Uterus (tissue), 3 donors: ENCODE measurements at regions not wholly inside any gene's neighbourhood (a gene's known extent, or its start where the extent isn't known, plus 50 kb on each side); places are given as distances from the start of the nearest gene placed in this dataset.

Source experiments
- DNase-seq, 2 donors: peaks; one replicate each; pipeline ENCODE4 v3.0.0-alpha.2; 2019 to 2020
- H3K27ac ChIP-seq, 2 donors: fragments of 200-600 bp; sonication (generic); 1 replicate in 1 of 2; 2 replicates in 1 of 2; pipeline ENCODE4 v1.5.1; 2016 to 2018
- H3K27me3 ChIP-seq, 2 donors: fragments of 200-600 bp; sonication (generic); one replicate each; pipeline ENCODE4 v1.5.1; 2018 to 2019; ENCODE audit warnings: control low read depth in 1 of 2
- H3K36me3 ChIP-seq, 2 donors: fragments of 200-600 bp; sonication (generic); one replicate each; pipeline ENCODE4 v1.5.1; 2019; ENCODE audit warnings: control low read depth in 1 of 2
- H3K4me1 ChIP-seq, 2 donors: fragments of 200-600 bp; sonication (generic); one replicate each; pipeline ENCODE4 v1.5.1; 2018 to 2019; ENCODE audit warnings: control low read depth in 1 of 2
- H3K4me3 ChIP-seq, 2 donors: fragments of 200-600 bp; sonication (generic); 1 replicate in 1 of 2; 2 replicates in 1 of 2; pipeline ENCODE4 v1.5.1; 2018 to 2019; ENCODE audit warnings: mild to moderate bottlenecking in 1 of 2
- H3K9me3 ChIP-seq, 2 donors: fragments of 200-600 bp; sonication (generic); one replicate each; pipeline ENCODE4 v1.5.1; 2019; ENCODE audit warnings: control low read depth in 1 of 2
- POLR2A ChIP-seq, 2 donors: fragments of 450-650 bp; IDR thresholded peaks; one replicate each; pipeline ENCODE4 v1.6.1; 2016; ENCODE audit warnings: antibody characterized with exemption in 2 of 2, mild to moderate bottlenecking in 1 of 2, moderate library complexity in 1 of 2
- intact Hi-C: fragments of 100-400 bp; cut with DNase I; formaldehyde crosslinking; loops from one replicate; pipeline ENCODE4 v1.15.1; 2023; ENCODE audit warnings: low total_unique reads
- TF ChIP-seq, protein P1 (sequence below), 4 experiments: fragments of 200-600 bp in 2 of 4; fragments of 450-650 bp in 2 of 4; sonication (generic) in 2 of 4; IDR thresholded peaks; one replicate each; pipeline ENCODE4 v1.5.1; 2016 to 2019; ENCODE audit warnings: antibody characterized with exemption in 4 of 4, mild to moderate bottlenecking in 2 of 4, moderate library complexity in 1 of 4
- donor health status: DM: yes; HTN: yes; CAD: no.

DNA sequence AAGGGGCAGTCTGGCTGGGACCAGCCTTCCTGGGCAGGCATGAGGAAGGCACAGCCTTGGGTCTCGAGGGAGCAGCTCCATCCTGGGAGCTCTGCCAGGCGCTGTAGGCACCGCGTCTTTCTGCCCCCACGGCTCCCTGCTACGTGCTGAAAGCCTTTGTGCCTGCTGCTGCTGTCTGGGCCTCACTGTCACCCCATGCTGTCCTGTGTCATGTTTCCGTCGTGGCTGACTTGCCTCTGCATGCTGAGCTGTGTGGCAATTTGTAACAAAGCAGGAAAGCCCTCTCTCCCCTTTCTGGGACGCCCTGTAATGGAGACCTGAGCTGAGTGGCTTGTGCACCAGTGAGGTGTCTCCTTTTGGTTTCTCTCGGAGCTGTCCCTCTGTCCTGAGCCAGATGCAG, 152.5 kb downstream of the TSN start:
- intact Hi-C loops: no loop called here
- H3K27ac ChIP-seq: no peak overlapping the region
- no peaks in the 10 kb centered on the region for H3K36me3 ChIP-seq
- H3K4me3 ChIP-seq: no peak overlapping the region
- no peak for DNase-seq
- no peaks in the 10 kb centered on the region for H3K9me3 ChIP-seq
- no peaks in the 10 kb centered on the region for H3K4me1 ChIP-seq
- H3K27me3 ChIP-seq: no peaks in the 10 kb centered on the region
- TF ChIP-seq, protein P1, sequence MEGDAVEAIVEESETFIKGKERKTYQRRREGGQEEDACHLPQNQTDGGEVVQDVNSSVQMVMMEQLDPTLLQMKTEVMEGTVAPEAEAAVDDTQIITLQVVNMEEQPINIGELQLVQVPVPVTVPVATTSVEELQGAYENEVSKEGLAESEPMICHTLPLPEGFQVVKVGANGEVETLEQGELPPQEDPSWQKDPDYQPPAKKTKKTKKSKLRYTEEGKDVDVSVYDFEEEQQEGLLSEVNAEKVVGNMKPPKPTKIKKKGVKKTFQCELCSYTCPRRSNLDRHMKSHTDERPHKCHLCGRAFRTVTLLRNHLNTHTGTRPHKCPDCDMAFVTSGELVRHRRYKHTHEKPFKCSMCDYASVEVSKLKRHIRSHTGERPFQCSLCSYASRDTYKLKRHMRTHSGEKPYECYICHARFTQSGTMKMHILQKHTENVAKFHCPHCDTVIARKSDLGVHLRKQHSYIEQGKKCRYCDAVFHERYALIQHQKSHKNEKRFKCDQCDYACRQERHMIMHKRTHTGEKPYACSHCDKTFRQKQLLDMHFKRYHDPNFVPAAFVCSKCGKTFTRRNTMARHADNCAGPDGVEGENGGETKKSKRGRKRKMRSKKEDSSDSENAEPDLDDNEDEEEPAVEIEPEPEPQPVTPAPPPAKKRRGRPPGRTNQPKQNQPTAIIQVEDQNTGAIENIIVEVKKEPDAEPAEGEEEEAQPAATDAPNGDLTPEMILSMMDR (IDR thresholded peaks at IDR 0.05): no peak
- TF ChIP-seq POLR2A (IDR thresholded peaks at IDR 0.05): no peak

DNA sequence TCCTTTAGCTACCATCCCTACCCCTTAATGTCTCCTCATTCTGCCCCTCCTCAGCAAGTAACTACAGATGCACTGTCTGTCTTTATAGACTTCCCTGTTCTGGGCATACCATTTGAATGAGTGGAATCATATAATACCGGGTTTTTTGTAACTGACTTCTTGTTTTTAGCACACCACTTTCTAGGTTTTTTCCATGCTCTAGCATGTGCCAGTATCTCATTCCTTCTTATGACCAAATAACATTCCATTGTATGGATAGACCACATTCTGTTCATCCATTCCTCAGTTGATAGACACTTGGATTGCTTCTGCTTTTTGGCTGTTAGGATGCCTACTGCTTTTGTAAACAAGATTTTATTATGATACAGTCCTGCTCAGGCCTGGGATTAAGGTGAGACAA, 154.7 kb downstream of the TSN start:
- intact Hi-C loops: no loop called here
- TF ChIP-seq POLR2A (IDR thresholded peaks at IDR 0.05): no peak
- no peaks in the 10 kb centered on the region for H3K36me3 ChIP-seq
- no peaks in the 10 kb centered on the region for H3K4me1 ChIP-seq
- no peaks in the 10 kb centered on the region for H3K27me3 ChIP-seq
- no peak overlapping the region for H3K4me3 ChIP-seq
- no peaks in the 10 kb centered on the region for H3K9me3 ChIP-seq
- no peak overlapping the region for H3K27ac ChIP-seq
- DNase-seq: no peak

DNA sequence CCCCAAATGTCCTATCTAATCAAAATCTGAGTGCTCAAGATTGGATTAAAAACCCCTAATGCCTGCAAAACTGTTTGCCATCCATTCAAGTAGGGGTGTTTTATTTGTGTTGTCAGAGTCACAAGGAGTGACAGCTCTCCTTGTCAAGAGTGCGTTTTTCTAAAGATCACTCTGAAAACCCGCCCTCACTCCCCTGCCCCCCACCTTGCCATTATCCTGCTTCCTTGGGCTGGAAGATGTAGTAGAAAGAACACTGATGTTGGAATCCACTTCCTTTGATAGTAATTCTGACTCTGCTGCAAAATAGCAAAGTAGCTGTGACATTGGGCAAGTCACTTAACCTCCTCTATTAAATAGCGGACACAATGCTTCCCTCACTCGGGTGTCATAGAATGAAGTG, 155.6 kb downstream of the TSN start:
- TF ChIP-seq, protein P1 (IDR thresholded peaks at IDR 0.05): no peak
- TF ChIP-seq POLR2A (IDR thresholded peaks at IDR 0.05): no peak

DNA sequence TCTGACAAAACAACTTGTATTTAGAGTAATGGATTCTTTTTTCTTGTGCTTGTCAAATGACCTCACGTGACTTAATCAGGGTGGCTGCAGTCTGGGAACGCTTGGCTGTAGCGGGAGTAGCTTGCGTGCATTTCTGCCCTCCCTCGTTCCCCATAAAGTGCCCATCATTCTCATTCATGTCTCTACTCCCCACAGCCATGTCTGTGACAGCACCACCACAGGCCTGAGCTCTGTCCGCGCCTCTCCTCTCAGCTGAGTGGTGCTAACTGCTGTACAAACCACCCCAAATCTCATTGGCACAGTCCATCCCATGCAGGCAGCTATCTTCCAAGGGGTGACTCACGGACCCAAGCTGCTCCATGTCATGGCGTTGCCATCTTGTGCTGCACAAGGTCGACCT, 161.7 kb downstream of the TSN start:
- H3K36me3 ChIP-seq: no peaks in the 10 kb centered on the region
- intact Hi-C loops: no loop called here
- no peak overlapping the region for H3K27ac ChIP-seq
- no peaks in the 10 kb centered on the region for H3K27me3 ChIP-seq
- H3K9me3 ChIP-seq: no peaks in the 10 kb centered on the region
- no peaks in the 10 kb centered on the region for H3K4me1 ChIP-seq
- TF ChIP-seq, protein P1 (IDR thresholded peaks at IDR 0.05): no peak
- no peak for TF ChIP-seq POLR2A (IDR thresholded peaks at IDR 0.05)
- H3K4me3 ChIP-seq: no peak overlapping the region
- DNase-seq: no peak

More for the DNA sequence above, 155.6 kb downstream of the TSN start:
- H3K4me3 ChIP-seq: no peak overlapping the region
- DNase-seq: no peak
- no peaks in the 10 kb centered on the region for H3K4me1 ChIP-seq
- intact Hi-C loops: no loop called here
- no peaks in the 10 kb centered on the region for H3K9me3 ChIP-seq
- H3K36me3 ChIP-seq: no peaks in the 10 kb centered on the region
- H3K27me3 ChIP-seq: no peaks in the 10 kb centered on the region
- no peak overlapping the region for H3K27ac ChIP-seq

DNA sequence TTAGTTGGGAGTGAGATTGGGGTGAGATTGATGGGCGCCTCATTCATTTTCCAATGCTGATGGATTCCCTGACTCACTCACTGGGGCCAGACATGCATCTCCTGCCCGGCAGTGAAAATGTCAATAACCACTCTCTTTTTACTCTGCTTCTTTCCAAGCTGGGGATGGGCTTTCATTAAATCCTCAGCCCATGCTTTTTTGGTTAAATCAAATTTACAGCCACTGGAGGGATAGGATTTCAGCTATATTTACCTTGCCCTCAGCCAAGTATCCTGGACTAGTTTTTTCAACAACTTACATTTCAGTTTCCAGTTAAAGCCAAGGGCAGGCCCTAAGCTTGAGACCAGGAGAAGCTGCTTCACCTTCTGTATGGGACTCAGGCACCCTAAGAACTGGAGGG, 162.8 kb downstream of the TSN start:
- H3K9me3 ChIP-seq: no peaks in the 10 kb centered on the region
- intact Hi-C loops: no loop called here
- H3K4me1 ChIP-seq: no peaks in the 10 kb centered on the region
- H3K4me3 ChIP-seq: no peak overlapping the region
- no peak overlapping the region for H3K27ac ChIP-seq
- DNase-seq: no peak
- no peaks in the 10 kb centered on the region for H3K36me3 ChIP-seq
- no peaks in the 10 kb centered on the region for H3K27me3 ChIP-seq
- TF ChIP-seq POLR2A (IDR thresholded peaks at IDR 0.05): no peak
- TF ChIP-seq, protein P1 (IDR thresholded peaks at IDR 0.05): no peak

DNA sequence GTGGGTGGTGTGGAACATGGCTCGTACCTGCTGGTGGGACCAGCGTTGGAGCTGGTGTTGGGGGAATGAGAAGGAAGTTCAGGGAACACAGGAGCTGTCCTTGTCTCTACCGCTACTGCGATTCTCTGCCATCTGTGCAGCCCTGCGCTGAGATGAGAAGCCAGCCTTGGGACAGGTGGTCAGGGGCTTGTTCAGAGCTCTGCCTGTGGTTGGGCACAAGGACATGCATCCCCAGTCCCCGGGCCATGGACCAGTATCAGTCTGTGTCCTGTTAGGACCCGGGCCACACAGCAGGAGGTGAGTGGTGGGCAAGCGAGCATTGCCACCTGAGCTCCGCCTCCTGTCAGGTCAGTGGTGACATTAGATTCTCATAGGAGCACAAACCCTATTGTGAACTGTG, 164.4 kb downstream of the TSN start:
- DNase-seq: no peak
- no peaks in the 10 kb centered on the region for H3K27me3 ChIP-seq
- no peaks in the 10 kb centered on the region for H3K36me3 ChIP-seq
- no peak overlapping the region for H3K27ac ChIP-seq
- H3K9me3 ChIP-seq: no peaks in the 10 kb centered on the region
- no peak overlapping the region for H3K4me3 ChIP-seq
- H3K4me1 ChIP-seq: no peaks in the 10 kb centered on the region
- intact Hi-C loops: no loop called here
- TF ChIP-seq, protein P1 (IDR thresholded peaks at IDR 0.05): no peak
- TF ChIP-seq POLR2A (IDR thresholded peaks at IDR 0.05): no peak
